WTC11 (cell line): ENCODE measurements at regions not wholly inside any gene's neighbourhood (a gene's known extent, or its start where the extent isn't known, plus 50 kb on each side); places are given as distances from the start of the nearest gene placed in this dataset.

Experiments used
- ATAC-seq: fragments of 200-7000 bp; cut with Tn5 transposase; 2 replicates; pipeline ENCODE4 v1.10.0; 2021; ENCODE audit warnings: mild to moderate bottlenecking, moderate library complexity
- CTCF ChIA-PET: fragments of 300-600 bp; sonication (Branson Sonifier 250); formaldehyde crosslinking; loops from one replicate; lab custom pipeline; 2021; ENCODE audit warnings: antibody characterized with exemption; lab: Charles Lee
- POLR2A ChIA-PET: fragments of 350-600 bp; sonication (Branson Sonifier 250); formaldehyde crosslinking; loops from one replicate; lab custom pipeline; 2021; ENCODE audit warnings: antibody characterized with exemption; lab: Charles Lee
- DNase-seq: peaks from one replicate; pipeline ENCODE4 v3.0.0; 2021; ENCODE audit warnings: low spot score
- H3K27ac Mint-ChIP-seq: 2 replicates; pipeline ENCODE4 v1.8.0; 2021; ENCODE audit warnings: mixed read lengths
- H3K27me3 Mint-ChIP-seq: 2 replicates; pipeline ENCODE4 v1.8.0; 2021; ENCODE audit warnings: low read depth, mild to moderate bottlenecking, moderate library complexity, mixed read lengths
- H3K36me3 Mint-ChIP-seq: 2 replicates; pipeline ENCODE4 v1.8.0; 2021; ENCODE audit warnings: mixed read lengths
- H3K4me1 Mint-ChIP-seq: 2 replicates; pipeline ENCODE4 v1.8.0; 2022; ENCODE audit warnings: mixed read lengths
- H3K4me3 Mint-ChIP-seq: 2 replicates; pipeline ENCODE4 v1.8.0; 2021; ENCODE audit warnings: mild to moderate bottlenecking, moderate library complexity, mixed read lengths
- H3K9me3 Mint-ChIP-seq: 2 replicates; pipeline ENCODE4 v1.8.0; 2021; ENCODE audit warnings: mixed read lengths
- CREM ChIP-seq: sonication (generic); formaldehyde crosslinking; IDR thresholded peaks from 2 replicates; pipeline ENCODE4 v1.8.1; 2022; ENCODE audit warnings: mild to moderate bottlenecking, missing genetic modification reagents, moderate library complexity
- ETV6 ChIP-seq: sonication (generic); formaldehyde crosslinking; IDR thresholded peaks from 2 replicates; pipeline ENCODE4 v1.8.1; 2022; ENCODE audit warnings: mild to moderate bottlenecking, missing genetic modification reagents
- GRHL2 ChIP-seq: fragments of 250-450 bp; sonication (Bioruptor Pico); IDR thresholded peaks from 2 replicates; pipeline ENCODE4 v1.8.0; 2022; ENCODE audit warnings: mild to moderate bottlenecking, moderate library complexity; ENCODE audit not compliant: insufficient replicate concordance, severe bottlenecking
- IRF2 ChIP-seq: sonication (generic); formaldehyde crosslinking; IDR thresholded peaks from 2 replicates; pipeline ENCODE4 v1.8.0; 2022; ENCODE audit warnings: low read depth, missing genetic modification reagents, borderline replicate concordance
- JAZF1 ChIP-seq: fragments of 250-450 bp; sonication (Bioruptor Pico); IDR thresholded peaks from 2 replicates; pipeline ENCODE4 v1.9.0; 2021; ENCODE audit warnings: moderate library complexity, mild to moderate bottlenecking, inconsistent platforms
- MXD4 ChIP-seq: fragments of 250-450 bp; sonication (Bioruptor Pico); IDR thresholded peaks from 2 replicates; pipeline ENCODE4 v1.8.0; 2021; ENCODE audit warnings: mild to moderate bottlenecking, moderate library complexity, borderline replicate concordance
- NFATC4 ChIP-seq: fragments of 250-450 bp; sonication (Bioruptor Pico); IDR thresholded peaks from 2 replicates; pipeline ENCODE4 v1.9.0; 2021; ENCODE audit warnings: mild to moderate bottlenecking
- NFYB ChIP-seq: sonication (generic); formaldehyde crosslinking; conservative IDR thresholded peaks from 2 replicates; pipeline ENCODE4 v1.8.0; 2022; ENCODE audit warnings: low read depth, missing genetic modification reagents
- NR1H2 ChIP-seq: sonication (generic); formaldehyde crosslinking; IDR thresholded peaks from 2 replicates; pipeline ENCODE4 v1.9.0; 2021; ENCODE audit warnings: mild to moderate bottlenecking, moderate library complexity, missing genetic modification reagents
- SMAD4 ChIP-seq: sonication (generic); formaldehyde crosslinking; IDR thresholded peaks from 2 replicates; pipeline ENCODE4 v1.8.0; 2022; ENCODE audit warnings: mild to moderate bottlenecking, missing genetic modification reagents
- ZNF121 ChIP-seq: sonication (generic); formaldehyde crosslinking; IDR thresholded peaks from 2 replicates; pipeline ENCODE4 v1.8.0; 2023; ENCODE audit warnings: missing genetic modification reagents
- TF ChIP-seq, protein P1 (sequence below): sonication (generic); formaldehyde crosslinking; conservative IDR thresholded peaks from 2 replicates; pipeline ENCODE4 v1.8.1; 2023; ENCODE audit warnings: mild to moderate bottlenecking, low read depth, missing genetic modification reagents, moderate library complexity
- TF ChIP-seq, protein P2 (sequence below): fragments of 200-600 bp; IDR thresholded peaks from 2 replicates; pipeline ENCODE4 v1.8.0; 2022; ENCODE audit warnings: antibody characterized with exemption
- TF ChIP-seq, protein P3 (sequence below): sonication (generic); formaldehyde crosslinking; IDR thresholded peaks from 2 replicates; pipeline ENCODE4 v1.8.0; 2022; ENCODE audit warnings: mild to moderate bottlenecking, missing genetic modification reagents
- TF ChIP-seq, protein P4 (sequence below): fragments of 250-450 bp; sonication (Bioruptor Pico); IDR thresholded peaks from 2 replicates; pipeline ENCODE4 v2.1.2; 2022; ENCODE audit warnings: mild to moderate bottlenecking, moderate library complexity
- TF ChIP-seq, protein P5 (sequence below): sonication (generic); formaldehyde crosslinking; IDR thresholded peaks from 2 replicates; pipeline ENCODE4 v1.8.0; 2023; ENCODE audit warnings: missing genetic modification reagents, mild to moderate bottlenecking, borderline replicate concordance
- TF ChIP-seq, protein P6 (sequence below): sonication (generic); formaldehyde crosslinking; IDR thresholded peaks from 2 replicates; pipeline ENCODE4 v1.8.1; 2023; ENCODE audit warnings: mild to moderate bottlenecking, missing genetic modification reagents
- TF ChIP-seq, protein P7 (sequence below): sonication (generic); formaldehyde crosslinking; IDR thresholded peaks from 2 replicates; pipeline ENCODE4 v1.8.1; 2023; ENCODE audit warnings: mild to moderate bottlenecking, missing genetic modification reagents, moderate library complexity

DNA sequence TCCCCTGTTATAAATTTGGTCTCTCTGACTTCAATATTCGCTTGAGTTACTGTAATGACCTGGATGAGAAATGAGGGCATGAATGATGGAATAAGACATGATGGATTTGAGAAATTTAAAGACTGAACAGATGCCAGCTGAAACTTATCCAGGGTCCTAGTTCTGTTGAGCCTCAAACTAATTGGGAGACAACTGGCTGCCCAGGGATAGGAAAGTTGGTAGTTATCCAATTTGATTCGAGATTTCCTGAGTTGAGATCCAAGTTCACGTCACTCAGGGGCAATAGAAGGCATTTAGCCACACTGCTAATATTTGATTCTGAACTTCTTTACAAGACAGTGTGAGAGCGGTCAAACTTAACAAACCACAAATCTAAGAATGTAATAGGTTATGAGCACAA is 159.0 kb upstream of the CXCL13 start:
- no peaks in the 10 kb centered on the region for H3K9me3 Mint-ChIP-seq
- no peaks in the 10 kb centered on the region for H3K36me3 Mint-ChIP-seq
- POLR2A ChIA-PET, result no interaction called here
- H3K27me3 Mint-ChIP-seq, result peaks cover 2% of the 10 kb centered on the region; the same call in 1 of the 2 replicates
- DNase-seq (no peak), ATAC-seq (no peak)
- no peak overlapping the region for H3K4me3 Mint-ChIP-seq
- CTCF ChIA-PET, result no interaction called here
- H3K4me1 Mint-ChIP-seq, result no peaks in the 10 kb centered on the region
- TF ChIP-seq, protein P1, sequence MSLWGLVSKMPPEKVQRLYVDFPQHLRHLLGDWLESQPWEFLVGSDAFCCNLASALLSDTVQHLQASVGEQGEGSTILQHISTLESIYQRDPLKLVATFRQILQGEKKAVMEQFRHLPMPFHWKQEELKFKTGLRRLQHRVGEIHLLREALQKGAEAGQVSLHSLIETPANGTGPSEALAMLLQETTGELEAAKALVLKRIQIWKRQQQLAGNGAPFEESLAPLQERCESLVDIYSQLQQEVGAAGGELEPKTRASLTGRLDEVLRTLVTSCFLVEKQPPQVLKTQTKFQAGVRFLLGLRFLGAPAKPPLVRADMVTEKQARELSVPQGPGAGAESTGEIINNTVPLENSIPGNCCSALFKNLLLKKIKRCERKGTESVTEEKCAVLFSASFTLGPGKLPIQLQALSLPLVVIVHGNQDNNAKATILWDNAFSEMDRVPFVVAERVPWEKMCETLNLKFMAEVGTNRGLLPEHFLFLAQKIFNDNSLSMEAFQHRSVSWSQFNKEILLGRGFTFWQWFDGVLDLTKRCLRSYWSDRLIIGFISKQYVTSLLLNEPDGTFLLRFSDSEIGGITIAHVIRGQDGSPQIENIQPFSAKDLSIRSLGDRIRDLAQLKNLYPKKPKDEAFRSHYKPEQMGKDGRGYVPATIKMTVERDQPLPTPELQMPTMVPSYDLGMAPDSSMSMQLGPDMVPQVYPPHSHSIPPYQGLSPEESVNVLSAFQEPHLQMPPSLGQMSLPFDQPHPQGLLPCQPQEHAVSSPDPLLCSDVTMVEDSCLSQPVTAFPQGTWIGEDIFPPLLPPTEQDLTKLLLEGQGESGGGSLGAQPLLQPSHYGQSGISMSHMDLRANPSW (CRISPR knock-in tag), result no peak
- TF ChIP-seq, protein P2, sequence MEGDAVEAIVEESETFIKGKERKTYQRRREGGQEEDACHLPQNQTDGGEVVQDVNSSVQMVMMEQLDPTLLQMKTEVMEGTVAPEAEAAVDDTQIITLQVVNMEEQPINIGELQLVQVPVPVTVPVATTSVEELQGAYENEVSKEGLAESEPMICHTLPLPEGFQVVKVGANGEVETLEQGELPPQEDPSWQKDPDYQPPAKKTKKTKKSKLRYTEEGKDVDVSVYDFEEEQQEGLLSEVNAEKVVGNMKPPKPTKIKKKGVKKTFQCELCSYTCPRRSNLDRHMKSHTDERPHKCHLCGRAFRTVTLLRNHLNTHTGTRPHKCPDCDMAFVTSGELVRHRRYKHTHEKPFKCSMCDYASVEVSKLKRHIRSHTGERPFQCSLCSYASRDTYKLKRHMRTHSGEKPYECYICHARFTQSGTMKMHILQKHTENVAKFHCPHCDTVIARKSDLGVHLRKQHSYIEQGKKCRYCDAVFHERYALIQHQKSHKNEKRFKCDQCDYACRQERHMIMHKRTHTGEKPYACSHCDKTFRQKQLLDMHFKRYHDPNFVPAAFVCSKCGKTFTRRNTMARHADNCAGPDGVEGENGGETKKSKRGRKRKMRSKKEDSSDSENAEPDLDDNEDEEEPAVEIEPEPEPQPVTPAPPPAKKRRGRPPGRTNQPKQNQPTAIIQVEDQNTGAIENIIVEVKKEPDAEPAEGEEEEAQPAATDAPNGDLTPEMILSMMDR, result no peak
- no peak for TF ChIP-seq ETV6 (CRISPR knock-in tag)
- TF ChIP-seq IRF2 (CRISPR knock-in tag), result no peak
- TF ChIP-seq, protein P3, sequence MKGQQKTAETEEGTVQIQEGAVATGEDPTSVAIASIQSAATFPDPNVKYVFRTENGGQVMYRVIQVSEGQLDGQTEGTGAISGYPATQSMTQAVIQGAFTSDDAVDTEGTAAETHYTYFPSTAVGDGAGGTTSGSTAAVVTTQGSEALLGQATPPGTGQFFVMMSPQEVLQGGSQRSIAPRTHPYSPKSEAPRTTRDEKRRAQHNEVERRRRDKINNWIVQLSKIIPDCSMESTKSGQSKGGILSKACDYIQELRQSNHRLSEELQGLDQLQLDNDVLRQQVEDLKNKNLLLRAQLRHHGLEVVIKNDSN, result no peak
- TF ChIP-seq, protein P4, sequence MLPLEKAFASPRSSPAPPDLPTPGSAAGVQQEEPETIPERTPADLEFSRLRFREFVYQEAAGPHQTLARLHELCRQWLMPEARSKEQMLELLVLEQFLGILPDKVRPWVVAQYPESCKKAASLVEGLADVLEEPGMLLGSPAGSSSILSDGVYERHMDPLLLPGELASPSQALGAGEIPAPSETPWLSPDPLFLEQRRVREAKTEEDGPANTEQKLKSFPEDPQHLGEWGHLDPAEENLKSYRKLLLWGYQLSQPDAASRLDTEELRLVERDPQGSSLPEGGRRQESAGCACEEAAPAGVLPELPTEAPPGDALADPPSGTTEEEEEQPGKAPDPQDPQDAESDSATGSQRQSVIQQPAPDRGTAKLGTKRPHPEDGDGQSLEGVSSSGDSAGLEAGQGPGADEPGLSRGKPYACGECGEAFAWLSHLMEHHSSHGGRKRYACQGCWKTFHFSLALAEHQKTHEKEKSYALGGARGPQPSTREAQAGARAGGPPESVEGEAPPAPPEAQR, result no peak
- TF ChIP-seq NR1H2 (CRISPR knock-in tag), result no peak
- TF ChIP-seq MXD4 (CRISPR knock-in tag), result no peak
- no peak for TF ChIP-seq SMAD4 (CRISPR knock-in tag)
- TF ChIP-seq CREM (CRISPR knock-in tag), result no peak
- TF ChIP-seq, all 79 proteins: peak for 0
- H3K27ac Mint-ChIP-seq, result no peak overlapping the region

DNA sequence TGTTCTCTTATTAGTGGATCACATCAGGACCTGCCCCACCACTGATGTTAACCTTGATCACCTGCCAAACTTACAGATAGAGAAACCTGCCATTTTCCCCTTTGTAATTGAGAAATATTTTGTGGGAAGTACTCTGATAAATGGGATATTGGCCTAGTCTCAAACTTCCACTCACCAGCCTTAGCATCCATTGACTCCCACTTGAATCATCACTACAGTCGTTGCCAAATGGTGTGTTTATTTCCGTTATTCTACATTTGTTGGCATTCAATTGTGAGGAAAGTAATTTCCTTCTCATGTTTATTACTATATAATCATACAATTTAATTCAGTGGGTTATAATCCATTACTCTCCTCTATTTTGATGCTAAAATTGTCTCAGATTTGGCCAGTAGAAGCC is 156.4 kb upstream of the CXCL13 start:
- Mint-ChIP-seq H3K9me3 (no peaks in the 10 kb centered on the region), H3K36me3 (no peaks in the 10 kb centered on the region), H3K27ac (no peak overlapping the region), H3K4me3 (no peak overlapping the region), H3K4me1 (no peaks in the 10 kb centered on the region), H3K27me3 (peaks cover 2% of the 10 kb centered on the region; the same call in 1 of the 2 replicates)
- ATAC-seq, result no peak
- ChIA-PET POLR2A (no interaction called here), CTCF (no interaction called here)
- no peak for DNase-seq
- TF ChIP-seq, protein P2, result no peak
- TF ChIP-seq JAZF1 (CRISPR knock-in tag) (no peak), NFATC4 (no peak), ZNF121 (no peak), NFYB (CRISPR knock-in tag) (no peak), GRHL2 (no peak)
- TF ChIP-seq, protein P5, sequence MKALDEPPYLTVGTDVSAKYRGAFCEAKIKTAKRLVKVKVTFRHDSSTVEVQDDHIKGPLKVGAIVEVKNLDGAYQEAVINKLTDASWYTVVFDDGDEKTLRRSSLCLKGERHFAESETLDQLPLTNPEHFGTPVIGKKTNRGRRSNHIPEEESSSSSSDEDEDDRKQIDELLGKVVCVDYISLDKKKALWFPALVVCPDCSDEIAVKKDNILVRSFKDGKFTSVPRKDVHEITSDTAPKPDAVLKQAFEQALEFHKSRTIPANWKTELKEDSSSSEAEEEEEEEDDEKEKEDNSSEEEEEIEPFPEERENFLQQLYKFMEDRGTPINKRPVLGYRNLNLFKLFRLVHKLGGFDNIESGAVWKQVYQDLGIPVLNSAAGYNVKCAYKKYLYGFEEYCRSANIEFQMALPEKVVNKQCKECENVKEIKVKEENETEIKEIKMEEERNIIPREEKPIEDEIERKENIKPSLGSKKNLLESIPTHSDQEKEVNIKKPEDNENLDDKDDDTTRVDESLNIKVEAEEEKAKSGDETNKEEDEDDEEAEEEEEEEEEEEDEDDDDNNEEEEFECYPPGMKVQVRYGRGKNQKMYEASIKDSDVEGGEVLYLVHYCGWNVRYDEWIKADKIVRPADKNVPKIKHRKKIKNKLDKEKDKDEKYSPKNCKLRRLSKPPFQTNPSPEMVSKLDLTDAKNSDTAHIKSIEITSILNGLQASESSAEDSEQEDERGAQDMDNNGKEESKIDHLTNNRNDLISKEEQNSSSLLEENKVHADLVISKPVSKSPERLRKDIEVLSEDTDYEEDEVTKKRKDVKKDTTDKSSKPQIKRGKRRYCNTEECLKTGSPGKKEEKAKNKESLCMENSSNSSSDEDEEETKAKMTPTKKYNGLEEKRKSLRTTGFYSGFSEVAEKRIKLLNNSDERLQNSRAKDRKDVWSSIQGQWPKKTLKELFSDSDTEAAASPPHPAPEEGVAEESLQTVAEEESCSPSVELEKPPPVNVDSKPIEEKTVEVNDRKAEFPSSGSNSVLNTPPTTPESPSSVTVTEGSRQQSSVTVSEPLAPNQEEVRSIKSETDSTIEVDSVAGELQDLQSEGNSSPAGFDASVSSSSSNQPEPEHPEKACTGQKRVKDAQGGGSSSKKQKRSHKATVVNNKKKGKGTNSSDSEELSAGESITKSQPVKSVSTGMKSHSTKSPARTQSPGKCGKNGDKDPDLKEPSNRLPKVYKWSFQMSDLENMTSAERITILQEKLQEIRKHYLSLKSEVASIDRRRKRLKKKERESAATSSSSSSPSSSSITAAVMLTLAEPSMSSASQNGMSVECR (CRISPR knock-in tag), result no peak
- TF ChIP-seq, protein P6, sequence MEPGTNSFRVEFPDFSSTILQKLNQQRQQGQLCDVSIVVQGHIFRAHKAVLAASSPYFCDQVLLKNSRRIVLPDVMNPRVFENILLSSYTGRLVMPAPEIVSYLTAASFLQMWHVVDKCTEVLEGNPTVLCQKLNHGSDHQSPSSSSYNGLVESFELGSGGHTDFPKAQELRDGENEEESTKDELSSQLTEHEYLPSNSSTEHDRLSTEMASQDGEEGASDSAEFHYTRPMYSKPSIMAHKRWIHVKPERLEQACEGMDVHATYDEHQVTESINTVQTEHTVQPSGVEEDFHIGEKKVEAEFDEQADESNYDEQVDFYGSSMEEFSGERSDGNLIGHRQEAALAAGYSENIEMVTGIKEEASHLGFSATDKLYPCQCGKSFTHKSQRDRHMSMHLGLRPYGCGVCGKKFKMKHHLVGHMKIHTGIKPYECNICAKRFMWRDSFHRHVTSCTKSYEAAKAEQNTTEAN (CRISPR knock-in tag), result no peak
- TF ChIP-seq, protein P7, sequence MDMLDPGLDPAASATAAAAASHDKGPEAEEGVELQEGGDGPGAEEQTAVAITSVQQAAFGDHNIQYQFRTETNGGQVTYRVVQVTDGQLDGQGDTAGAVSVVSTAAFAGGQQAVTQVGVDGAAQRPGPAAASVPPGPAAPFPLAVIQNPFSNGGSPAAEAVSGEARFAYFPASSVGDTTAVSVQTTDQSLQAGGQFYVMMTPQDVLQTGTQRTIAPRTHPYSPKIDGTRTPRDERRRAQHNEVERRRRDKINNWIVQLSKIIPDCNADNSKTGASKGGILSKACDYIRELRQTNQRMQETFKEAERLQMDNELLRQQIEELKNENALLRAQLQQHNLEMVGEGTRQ (CRISPR knock-in tag), result no peak
